HFFc6 (cell line): ENCODE measurements at regions not wholly inside any gene's neighbourhood (a gene's known extent, or its start where the extent isn't known, plus 50 kb on each side); places are given as distances from the start of the nearest gene placed in this dataset.

ENCODE experiments used
- DNase-seq: peaks from one replicate; pipeline ENCODE4 v3.0.0-alpha.2; 2018
- H3K27ac Mint-ChIP-seq: 2 replicates; pipeline ENCODE4 v1.8.0; 2020; ENCODE audit warnings: mild to moderate bottlenecking, mixed read lengths
- H3K27me3 Mint-ChIP-seq: 2 replicates; pipeline ENCODE4 v1.8.0; 2021; ENCODE audit warnings: mild to moderate bottlenecking, moderate library complexity, mixed read lengths; ENCODE audit not compliant: insufficient read depth
- H3K36me3 Mint-ChIP-seq: 2 replicates; pipeline ENCODE4 v1.8.0; 2021; ENCODE audit warnings: low read depth, mixed read lengths
- H3K4me1 Mint-ChIP-seq: 2 replicates; pipeline ENCODE4 v1.8.0; 2020; ENCODE audit warnings: low read depth, mixed read lengths
- H3K4me3 Mint-ChIP-seq: 2 replicates; pipeline ENCODE4 v1.8.0; 2020; ENCODE audit warnings: mild to moderate bottlenecking, moderate library complexity, mixed read lengths
- H3K9me3 Mint-ChIP-seq: 2 replicates; pipeline ENCODE4 v1.8.0; 2020; ENCODE audit warnings: mild to moderate bottlenecking, mixed read lengths
- TF ChIP-seq, protein P1 (sequence below): fragments of 200-600 bp; sonication (generic); IDR thresholded peaks from 2 replicates; pipeline ENCODE4 v1.5.0; 2021; ENCODE audit warnings: antibody characterized with exemption, mild to moderate bottlenecking

- Mint-ChIP-seq H3K9me3 (peaks cover 79% of the 10 kb centered on the region), H3K27ac (no peak overlapping the region), H3K36me3 (peaks cover 10% of the 10 kb centered on the region; the same call in 1 of the 2 replicates), H3K27me3 (no peaks in the 10 kb centered on the region; the same call in 1 of the 2 replicates), H3K4me3 (no peak overlapping the region), H3K4me1 (no peaks in the 10 kb centered on the region)
- no peak for DNase-seq
- TF ChIP-seq, protein P1, sequence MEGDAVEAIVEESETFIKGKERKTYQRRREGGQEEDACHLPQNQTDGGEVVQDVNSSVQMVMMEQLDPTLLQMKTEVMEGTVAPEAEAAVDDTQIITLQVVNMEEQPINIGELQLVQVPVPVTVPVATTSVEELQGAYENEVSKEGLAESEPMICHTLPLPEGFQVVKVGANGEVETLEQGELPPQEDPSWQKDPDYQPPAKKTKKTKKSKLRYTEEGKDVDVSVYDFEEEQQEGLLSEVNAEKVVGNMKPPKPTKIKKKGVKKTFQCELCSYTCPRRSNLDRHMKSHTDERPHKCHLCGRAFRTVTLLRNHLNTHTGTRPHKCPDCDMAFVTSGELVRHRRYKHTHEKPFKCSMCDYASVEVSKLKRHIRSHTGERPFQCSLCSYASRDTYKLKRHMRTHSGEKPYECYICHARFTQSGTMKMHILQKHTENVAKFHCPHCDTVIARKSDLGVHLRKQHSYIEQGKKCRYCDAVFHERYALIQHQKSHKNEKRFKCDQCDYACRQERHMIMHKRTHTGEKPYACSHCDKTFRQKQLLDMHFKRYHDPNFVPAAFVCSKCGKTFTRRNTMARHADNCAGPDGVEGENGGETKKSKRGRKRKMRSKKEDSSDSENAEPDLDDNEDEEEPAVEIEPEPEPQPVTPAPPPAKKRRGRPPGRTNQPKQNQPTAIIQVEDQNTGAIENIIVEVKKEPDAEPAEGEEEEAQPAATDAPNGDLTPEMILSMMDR, result no peak
Observed at GRCh38 chr7:156196649-156197048, 384.4 kb upstream of the SHH start.

DNA sequence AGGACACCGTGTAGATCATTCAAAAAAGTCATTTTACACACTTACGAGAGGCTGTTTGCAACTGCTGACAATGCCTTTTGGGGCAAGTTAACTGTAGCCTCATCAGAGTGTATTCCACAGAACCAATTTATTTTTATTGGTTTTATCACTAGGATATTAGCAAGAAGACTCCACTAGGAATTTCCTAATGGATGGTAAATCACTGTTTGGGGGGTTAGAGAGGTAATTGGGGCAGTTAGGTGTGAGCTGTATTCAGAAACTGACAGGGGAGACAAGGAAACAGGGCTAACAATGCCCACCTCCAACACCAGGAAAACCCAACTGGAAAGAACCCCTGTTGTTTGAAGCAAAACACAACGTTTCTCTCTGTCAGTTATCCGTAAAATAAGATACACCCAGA lies 383.0 kb upstream of the SHH start:
- peaks cover 10% of the 10 kb centered on the region; the same call in 1 of the 2 replicates for H3K36me3 Mint-ChIP-seq
- no peak for DNase-seq
- H3K9me3 Mint-ChIP-seq, result peaks cover 85% of the 10 kb centered on the region
- no peaks in the 10 kb centered on the region; the same call in 1 of the 2 replicates for H3K27me3 Mint-ChIP-seq
- no peak overlapping the region for H3K4me3 Mint-ChIP-seq
- TF ChIP-seq, protein P1, result no peak
- H3K4me1 Mint-ChIP-seq, result no peaks in the 10 kb centered on the region
- no peak overlapping the region for H3K27ac Mint-ChIP-seq

DNA sequence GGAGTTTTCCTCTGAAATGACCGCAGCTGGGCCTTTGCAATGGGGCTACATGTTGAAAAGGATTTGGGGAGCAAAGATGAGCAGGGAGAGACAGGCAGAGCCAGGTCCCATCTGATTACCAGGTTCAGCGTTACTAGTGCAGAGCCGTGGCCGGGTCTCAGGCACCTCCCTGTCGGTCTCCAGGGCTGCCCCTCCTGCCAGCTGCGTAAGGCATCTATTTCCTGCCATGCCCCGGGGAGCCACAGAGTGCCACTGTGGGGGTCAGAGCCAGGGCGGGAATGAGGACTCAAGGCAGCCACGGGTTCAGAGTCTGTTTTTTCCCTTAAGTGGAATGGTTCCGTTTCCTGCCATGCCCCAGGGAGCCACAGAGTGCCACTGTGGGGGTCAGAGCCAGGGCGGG lies 382.6 kb upstream of the SHH start:
- DNase-seq, result no peak
- Mint-ChIP-seq H3K27ac (no peak overlapping the region), H3K36me3 (peaks cover 10% of the 10 kb centered on the region; the same call in 1 of the 2 replicates), H3K4me3 (no peak overlapping the region), H3K9me3 (peaks cover 85% of the 10 kb centered on the region), H3K27me3 (no peaks in the 10 kb centered on the region; the same call in 1 of the 2 replicates), H3K4me1 (no peaks in the 10 kb centered on the region)
- TF ChIP-seq, protein P1, result no peak

- Mint-ChIP-seq H3K9me3 (peaks cover 78% of the 10 kb centered on the region), H3K27me3 (no peaks in the 10 kb centered on the region; the same call in 1 of the 2 replicates), H3K36me3 (peaks cover 4% of the 10 kb centered on the region; the same call in 1 of the 2 replicates), H3K4me3 (no peak overlapping the region), H3K27ac (no peak overlapping the region), H3K4me1 (no peaks in the 10 kb centered on the region)
- TF ChIP-seq, protein P1, result no peak
- DNase-seq, result no peak
Observed at GRCh38 chr7:156192921-156193320, 380.7 kb upstream of the SHH start.

DNA sequence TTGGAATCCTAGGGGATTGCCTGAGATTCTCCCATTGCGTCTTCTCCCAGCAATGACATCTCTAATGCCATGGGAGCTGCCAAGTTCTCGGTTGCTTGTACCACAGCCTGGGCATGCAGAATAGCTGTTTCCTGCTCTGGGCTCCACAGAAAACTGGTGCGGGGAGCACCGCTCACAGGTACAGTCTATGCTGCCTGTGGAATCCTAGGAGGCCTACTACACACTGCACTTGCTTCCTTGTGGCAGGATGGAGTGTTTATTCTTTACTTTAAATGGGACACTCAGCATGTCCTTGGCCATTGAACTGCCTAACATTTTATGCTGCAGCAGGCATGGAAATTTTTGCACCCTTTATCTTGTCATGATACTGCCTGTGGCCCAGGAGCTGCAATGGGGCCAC lies 378.8 kb upstream of the SHH start:
- no peaks in the 10 kb centered on the region for H3K4me1 Mint-ChIP-seq
- TF ChIP-seq, protein P1, result no peak
- H3K27me3 Mint-ChIP-seq, result no peaks in the 10 kb centered on the region; the same call in 1 of the 2 replicates
- H3K36me3 Mint-ChIP-seq, result no peaks in the 10 kb centered on the region
- H3K4me3 Mint-ChIP-seq, result no peak overlapping the region
- no peak for DNase-seq
- peaks cover 62% of the 10 kb centered on the region for H3K9me3 Mint-ChIP-seq
- no peak overlapping the region for H3K27ac Mint-ChIP-seq

GRCh38 chr7:156185076-156185475 lies 372.8 kb upstream of the SHH start:
- Mint-ChIP-seq H3K9me3 (peaks cover 37% of the 10 kb centered on the region), H3K27ac (no peak overlapping the region), H3K4me3 (no peak overlapping the region), H3K27me3 (no peaks in the 10 kb centered on the region), H3K36me3 (no peaks in the 10 kb centered on the region), H3K4me1 (no peaks in the 10 kb centered on the region)
- TF ChIP-seq, protein P1, result no peak
- no peak for DNase-seq
